ENCODE measurements at regions not wholly inside any gene's neighbourhood (a gene's known extent, or its start where the extent isn't known, plus 50 kb on each side); places are given as distances from the start of the nearest gene placed in this dataset.
"Not testable (repeated sequence)": the region's sequence is repeated elsewhere in the genome, so short reads cannot be mapped to it uniquely, and the experiment has no call there.

GRCh38 chr11:92432515-92432914 is 207.9 kb downstream of the FAT3 start:
- DNase-seq = no peak

- DNase-seq = no peak
Measured at GRCh38 chr11:92436034-92436920, 211.7 kb downstream of the FAT3 start.

GRCh38 chr11:92439133-92439532 is 214.5 kb downstream of the FAT3 start:
- DNase-seq = no peak

DNA sequence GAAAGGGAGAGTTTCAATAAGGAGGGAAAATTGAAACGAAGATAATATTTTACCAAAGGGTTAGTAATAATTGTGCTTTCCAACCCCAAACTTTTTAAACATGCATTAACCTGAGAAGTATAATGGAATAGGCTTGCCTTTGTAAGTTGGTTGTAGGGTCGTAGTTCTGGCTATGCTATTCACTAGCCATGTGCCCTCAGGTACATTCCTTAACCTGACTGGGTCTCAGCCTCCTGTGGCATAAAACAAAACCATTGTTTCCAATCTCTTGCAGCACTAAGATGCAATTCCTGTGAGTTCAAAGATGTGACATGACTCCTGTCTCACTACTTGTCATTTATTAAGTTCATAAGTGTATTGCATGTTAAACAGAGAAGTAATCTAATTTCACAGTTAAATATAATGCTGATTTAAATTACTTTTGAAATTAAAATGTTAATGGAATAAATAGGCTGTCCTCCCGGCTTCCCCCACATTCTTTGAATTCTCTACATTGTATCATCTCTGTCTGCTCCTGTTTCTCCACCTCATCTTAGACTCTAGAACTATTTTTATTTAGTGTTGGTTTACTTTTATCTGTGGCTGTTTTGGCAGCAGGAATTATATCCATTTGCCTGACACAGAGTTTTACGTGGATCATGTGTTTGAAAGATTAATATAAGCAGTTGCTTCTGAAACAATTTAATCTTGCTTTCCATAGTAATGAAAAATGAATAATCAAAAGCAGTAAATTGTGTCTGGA is 216.3 kb downstream of the FAT3 start:
- no peak for DNase-seq

- no peak for DNase-seq
Measured at GRCh38 chr11:92441443-92441726, 216.8 kb downstream of the FAT3 start.

DNA sequence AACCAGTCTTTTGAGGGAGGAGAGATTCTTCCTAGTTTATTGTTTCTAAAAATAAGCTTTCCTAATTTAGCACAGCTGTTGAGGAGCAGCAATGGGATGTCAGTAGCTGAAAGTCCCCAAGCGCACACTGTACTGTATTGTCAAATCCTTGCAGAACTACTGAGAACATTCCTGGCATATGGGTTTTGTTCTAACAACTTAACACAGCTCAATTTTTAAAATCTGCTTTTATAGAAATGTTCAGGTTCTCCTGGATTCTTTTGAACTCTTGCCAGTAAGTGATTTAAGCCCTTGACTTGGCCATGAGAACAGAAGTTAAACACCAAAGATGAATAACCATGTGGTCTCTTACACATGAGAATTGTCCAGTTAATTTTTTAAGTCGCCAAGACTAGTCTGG is 218.6 kb downstream of the FAT3 start:
- DNase-seq = no peak

GRCh38 chr11:92447586-92447985 is 223.0 kb downstream of the FAT3 start:
- no peak for DNase-seq

DNA sequence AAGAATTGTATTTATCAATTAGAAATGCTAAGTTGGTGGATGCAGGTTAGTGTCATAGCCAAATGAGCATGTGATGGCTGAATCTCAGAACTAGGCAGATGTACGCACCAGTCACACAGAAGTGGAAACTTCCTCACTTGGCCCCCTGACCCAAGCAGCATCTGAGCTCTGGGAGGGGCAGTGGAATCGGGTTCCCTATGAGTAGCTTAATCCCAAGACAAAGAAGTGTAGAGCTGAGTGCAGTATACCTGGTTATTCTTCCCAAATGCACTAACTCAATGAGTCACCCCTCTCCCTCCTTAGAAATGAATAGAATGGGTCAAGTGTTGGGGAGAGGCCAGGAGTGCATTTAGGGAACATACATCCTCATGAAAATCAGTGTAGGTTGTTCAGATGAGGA is 224.6 kb downstream of the FAT3 start:
- DNase-seq = no peak

DNA sequence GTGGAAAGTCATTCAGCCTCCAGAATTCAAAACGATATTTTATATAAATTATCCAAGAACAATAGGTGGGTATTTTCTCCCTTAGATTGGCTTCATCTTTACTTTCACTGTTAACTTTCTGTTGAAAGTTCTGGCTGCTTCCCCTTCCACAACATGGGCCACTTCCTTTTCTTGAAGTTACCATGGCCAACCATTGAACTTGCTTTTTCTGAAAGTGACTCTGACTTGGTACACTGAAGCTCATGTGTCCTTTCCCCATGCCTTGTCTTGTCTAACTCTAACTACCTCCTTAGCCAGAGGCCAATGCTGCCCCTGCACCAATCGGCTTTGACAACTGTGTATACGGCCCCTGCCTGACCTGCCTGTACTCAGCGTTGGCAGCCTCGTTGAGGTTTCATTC is 225.2 kb downstream of the FAT3 start:
- no peak for DNase-seq

DNA sequence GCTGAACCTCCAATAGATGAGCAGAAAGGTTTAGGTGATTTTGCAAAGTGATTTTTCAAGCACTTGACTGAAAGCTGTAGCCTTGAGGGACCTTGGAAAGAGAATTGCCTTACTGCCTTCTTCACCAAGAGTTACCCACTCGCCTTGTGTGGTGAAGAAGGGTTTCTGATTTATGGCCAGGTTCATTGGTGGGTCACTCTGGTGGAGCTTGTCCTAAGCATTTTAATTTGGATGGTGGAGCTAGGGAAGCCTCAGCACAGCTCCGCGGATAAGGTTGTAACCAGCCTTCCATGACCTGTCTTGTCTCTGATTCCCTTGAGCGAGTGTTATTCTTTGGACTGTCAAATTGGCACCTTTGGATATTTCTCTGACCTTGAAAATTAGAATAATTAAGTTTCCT is 226.4 kb downstream of the FAT3 start:
- peak; percentile 63 for DNase-seq

DNA sequence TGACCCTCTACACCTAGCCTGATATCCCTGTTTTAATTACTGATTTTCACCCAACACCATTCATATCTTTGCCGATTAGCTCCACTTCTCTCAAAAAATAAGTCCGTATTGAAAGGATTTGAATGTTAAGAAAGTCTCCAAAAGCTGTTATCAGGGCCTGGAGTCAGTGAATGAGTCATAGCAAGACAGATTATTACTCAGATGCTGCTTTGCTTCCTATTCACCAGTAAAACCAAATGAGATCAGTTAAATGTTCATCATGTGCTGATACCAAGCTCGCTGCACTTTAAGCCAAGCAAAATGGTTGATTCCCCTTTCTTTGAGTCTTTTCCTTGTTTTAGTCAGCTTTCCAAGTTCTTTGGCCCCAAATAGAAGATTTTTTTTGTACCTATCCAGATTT is 228.4 kb downstream of the FAT3 start:
- no peak for DNase-seq

DNA sequence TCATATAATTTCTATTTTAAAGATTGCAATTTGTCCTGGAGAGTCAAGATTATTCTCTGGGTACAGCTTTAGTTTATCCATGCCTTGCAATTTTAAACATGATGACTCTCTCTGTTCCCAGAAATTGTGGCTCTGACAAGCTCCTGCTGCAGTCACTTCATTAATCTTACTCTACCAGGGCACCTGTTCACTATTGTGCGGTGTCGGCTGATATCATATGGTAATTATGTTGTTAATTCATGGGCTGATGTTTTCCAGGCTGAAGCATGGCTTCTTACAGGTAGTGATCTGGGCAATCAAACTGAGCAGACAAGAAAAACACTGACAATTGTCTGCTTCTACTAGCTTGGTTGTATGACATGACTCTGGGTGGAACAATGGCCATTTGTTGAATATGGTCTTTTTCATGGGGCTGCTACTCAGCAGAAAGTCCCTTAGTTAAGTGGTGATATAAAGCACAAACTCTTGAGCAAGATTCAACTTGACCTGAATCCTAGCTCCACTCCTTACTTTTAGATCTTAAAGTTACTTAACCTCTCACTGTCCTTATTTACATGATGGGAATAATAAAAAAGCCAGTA is 230.7 kb downstream of the FAT3 start:
- no peak for DNase-seq

- no peak for DNase-seq
Measured at GRCh38 chr11:92457250-92457649, 232.6 kb downstream of the FAT3 start.

DNA sequence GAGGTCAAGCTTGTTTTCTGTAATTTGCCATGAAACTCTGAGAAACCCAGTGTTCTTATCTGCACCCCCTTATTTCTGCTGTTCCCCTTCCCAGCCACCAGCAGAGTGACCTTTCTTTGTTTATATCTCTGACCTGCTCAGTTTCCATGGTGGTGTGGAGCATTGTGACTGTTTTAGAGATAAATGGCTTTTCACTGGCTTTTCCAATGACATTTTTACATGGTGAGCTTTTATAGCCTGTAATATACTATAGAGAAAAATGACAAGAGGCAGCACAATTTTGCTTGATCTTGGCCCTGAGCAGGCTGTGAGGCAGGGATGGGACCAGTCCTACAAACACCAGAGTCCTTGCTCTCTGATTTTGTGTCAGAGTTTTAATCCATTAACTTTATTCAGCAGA is 233.9 kb downstream of the FAT3 start:
- DNase-seq = no peak

DNA sequence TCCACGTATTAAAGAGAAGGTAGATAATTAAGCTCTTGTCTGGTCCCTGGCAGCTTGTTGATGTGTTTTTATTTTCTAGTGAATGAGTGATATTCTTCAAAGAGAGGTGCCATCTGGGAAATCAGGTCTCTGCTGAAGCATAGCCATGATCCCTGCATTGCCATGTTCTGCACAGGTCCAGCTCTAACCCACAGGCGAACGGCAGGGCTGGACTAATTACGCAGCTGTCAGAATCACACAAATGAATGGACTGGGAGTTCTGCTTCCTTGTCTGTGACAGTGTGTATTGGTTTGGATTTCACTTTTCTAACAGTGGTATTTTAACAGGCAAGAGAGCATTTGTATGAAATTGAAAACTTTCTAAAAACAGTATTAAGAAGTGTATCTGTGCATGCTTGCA is 235.6 kb downstream of the FAT3 start:
- DNase-seq = no peak

- DNase-seq = no peak
Measured at GRCh38 chr11:92461447-92461846, 236.8 kb downstream of the FAT3 start.

DNA sequence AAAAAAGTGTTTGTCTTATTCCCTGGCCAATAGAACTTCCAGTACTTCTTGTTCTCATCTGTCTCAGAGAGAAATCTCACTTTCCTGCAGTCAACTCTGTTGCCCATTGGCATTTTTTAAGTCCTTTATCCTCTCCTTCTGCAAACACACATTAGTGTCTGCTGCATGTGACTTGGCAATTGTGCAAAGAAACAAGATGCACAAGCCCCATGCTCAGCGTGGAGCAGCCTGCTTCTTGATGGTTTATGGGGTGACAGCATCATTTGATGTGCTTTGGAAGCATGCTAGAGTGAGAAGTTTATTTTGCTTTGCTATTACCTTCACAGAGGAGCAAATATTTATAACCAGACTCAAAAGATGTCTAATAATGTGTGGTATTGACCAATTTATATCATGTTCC is 238.2 kb downstream of the FAT3 start:
- no peak for DNase-seq

DNA sequence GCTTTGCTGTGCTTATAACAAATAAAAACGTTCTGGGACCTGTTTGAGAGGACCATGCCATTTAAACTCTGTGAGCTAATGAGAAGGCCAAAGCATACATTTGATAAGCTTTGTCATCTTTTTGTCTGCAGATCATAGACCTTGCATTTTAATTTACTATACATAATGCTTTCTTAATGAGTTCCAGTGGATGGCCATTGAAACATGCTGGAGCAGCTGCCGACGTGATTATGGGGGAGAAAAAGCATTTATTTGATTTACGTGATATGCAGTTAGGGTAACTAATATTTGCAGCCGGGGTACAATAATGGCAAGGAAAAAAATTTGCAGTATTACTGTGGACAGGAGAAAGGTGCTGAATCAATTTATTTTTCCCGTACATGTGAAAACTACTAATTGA is 240.2 kb downstream of the FAT3 start:
- DNase-seq = no peak

DNA sequence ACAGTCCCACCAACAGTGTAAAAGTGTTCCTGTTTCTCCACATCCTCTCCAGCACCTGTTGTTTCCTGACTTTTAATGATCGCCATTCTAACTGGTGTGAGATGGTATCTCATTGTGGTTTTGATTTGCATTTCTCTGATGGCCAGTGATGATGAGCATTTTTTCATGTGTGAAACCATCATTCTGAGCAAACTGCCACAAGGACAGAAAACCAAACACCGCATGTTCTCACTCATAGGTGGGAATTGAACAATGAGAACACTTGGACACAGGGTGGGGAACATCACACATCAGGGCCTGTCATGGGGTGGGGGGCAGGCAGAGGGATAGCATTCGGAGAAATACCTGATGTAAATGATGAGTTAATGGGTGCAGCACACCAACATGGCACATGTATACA is 240.8 kb downstream of the FAT3 start:
- DNase-seq = not testable (repeated sequence)

- no peak for DNase-seq
Measured at GRCh38 chr11:92473736-92474135, 249.1 kb downstream of the FAT3 start.

GRCh38 chr11:92475316-92475715 is 250.7 kb downstream of the FAT3 start:
- no peak for DNase-seq

DNA sequence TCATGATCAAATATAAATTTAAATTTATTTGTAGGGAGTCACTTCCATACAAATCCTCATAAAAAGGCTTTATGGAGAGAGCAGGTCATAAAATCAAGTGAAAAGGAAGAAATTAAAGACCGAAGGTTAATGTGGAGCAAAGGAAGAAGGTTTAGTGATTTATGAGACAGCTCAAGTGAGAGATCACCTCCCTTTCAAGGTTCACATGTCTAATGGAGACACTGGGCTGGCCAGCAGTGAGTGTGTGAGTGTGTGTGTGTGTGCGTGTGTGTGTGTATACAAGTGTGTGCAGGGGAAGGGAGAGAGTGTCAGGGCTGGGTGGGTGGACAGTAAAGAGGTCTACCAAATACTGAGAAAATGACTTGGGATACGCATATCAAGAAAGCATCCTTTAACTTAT is 251.2 kb downstream of the FAT3 start:
- peak; percentile 73 for DNase-seq

DNA sequence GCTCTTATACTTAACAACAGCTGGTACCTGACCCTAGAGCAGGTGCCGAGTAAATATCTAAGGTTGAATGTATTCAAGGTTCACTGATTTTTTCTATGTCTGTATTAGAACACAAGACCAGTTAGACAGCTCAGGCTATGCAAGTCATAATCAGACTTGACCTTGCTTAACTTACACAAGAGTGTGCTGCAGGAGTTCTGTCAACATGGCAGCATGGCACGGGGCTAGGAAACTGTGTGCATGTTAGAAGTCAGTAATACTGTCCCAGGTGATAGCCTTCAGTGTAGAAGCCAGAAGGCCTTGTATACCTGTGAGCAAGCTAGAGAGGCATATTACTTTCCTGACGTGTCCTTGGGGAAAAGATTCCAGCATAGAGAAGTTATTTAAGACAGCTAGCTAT is 253.1 kb downstream of the FAT3 start:
- DNase-seq = no peak

DNA sequence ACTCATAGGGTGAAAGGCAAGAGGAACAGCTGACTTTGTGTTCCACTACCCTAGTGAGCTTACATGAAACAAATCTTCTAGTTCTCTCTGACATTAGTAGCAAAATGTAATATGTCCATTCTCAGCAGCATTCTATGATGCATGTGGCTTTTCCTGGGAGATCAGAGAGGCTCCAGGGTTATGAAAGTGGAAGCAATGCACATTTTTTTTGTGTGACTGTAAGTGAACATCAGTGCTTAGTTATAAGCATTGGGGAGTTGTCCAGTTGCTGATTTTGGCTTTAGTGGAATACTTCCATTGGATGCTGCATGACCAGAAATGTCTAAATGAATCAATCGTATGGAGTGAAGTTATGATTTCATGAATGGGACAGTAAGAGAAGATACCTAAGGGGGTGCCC is 255.9 kb downstream of the FAT3 start:
- DNase-seq = no peak

All from left kidney (tissue), 1 donor.